Caco-2 (cell line): ENCODE measurements at regions not wholly inside any gene's neighbourhood (a gene's known extent, or its start where the extent isn't known, plus 50 kb on each side); places are given as distances from the start of the nearest gene placed in this dataset.

Source experiments
- BruUV-seq: library from RNA; stranded (reverse); fragments of 400-500 nt; replicated peaks from 2 replicates; lab custom pipeline; 2021; lab: Mats Ljungman, UMichigan
- CTCF ChIA-PET: fragments of 300-600 bp; sonication (Branson Sonifier 250); formaldehyde crosslinking; loops from one replicate; lab custom pipeline; 2022; ENCODE audit warnings: antibody characterized with exemption; lab: Charles Lee
- POLR2A ChIA-PET: fragments of 300-600 bp; sonication (Branson Sonifier 250); formaldehyde crosslinking; loops from one replicate; lab custom pipeline; 2022; ENCODE audit warnings: antibody characterized with exemption; lab: Charles Lee
- DNase-seq, 2 experiments: peaks; one replicate each; pipeline versions ENCODE4 v3.0.0 to v3.0.0-alpha.2; 2020 to 2022
- H3K27me3 ChIP-seq: replicated peaks from 2 replicates; pipeline ENCODE4 v1.6.0; 2011; ENCODE audit warnings: low read length; ENCODE audit not compliant: control insufficient read depth, insufficient read depth
- H3K36me3 ChIP-seq: 2 replicates; pipeline ENCODE4 v1.5.1; 2011; ENCODE audit warnings: low read length; ENCODE audit not compliant: control insufficient read depth, insufficient read depth
- H3K4me1 ChIP-seq: fragments of 250-450 bp; sonication (Bioruptor Pico); 2 replicates; pipeline ENCODE4 v1.5.1; 2020; ENCODE audit warnings: mild to moderate bottlenecking
- H3K4me3 ChIP-seq: 2 replicates; pipeline ENCODE4 v1.5.1; 2011; ENCODE audit warnings: low read depth, mild to moderate bottlenecking, control low read depth, low read length
- H3K9me3 ChIP-seq: fragments of 250-450 bp; sonication (Bioruptor Pico); 2 replicates; pipeline ENCODE4 v1.5.1; 2020; ENCODE audit warnings: mild to moderate bottlenecking, moderate library complexity
- H3K27ac Mint-ChIP-seq: one replicate; pipeline ENCODE4 v1.8.0; 2022; ENCODE audit warnings: mixed read lengths; ENCODE audit not compliant: unreplicated experiment
- H3K27me3 Mint-ChIP-seq: one replicate; pipeline ENCODE4 v1.8.0; 2022; ENCODE audit warnings: mixed read lengths; ENCODE audit not compliant: insufficient read depth, unreplicated experiment
- H3K36me3 Mint-ChIP-seq: one replicate; pipeline ENCODE4 v1.8.0; 2022; ENCODE audit warnings: mild to moderate bottlenecking, mixed read lengths; ENCODE audit not compliant: insufficient read depth, unreplicated experiment
- H3K4me1 Mint-ChIP-seq: one replicate; pipeline ENCODE4 v1.8.0; 2022; ENCODE audit warnings: low read depth, mixed read lengths; ENCODE audit not compliant: unreplicated experiment
- H3K4me3 Mint-ChIP-seq: one replicate; pipeline ENCODE4 v1.8.0; 2022; ENCODE audit warnings: mild to moderate bottlenecking, moderate library complexity, mixed read lengths; ENCODE audit not compliant: unreplicated experiment
- H3K9me3 Mint-ChIP-seq: one replicate; pipeline ENCODE4 v1.8.0; 2022; ENCODE audit warnings: mixed read lengths; ENCODE audit not compliant: unreplicated experiment
- intact Hi-C: fragments of 100-400 bp; cut with micrococcal nuclease; formaldehyde crosslinking; loops from one replicate; pipeline ENCODE4 v1.10.0; 2022; ENCODE audit not compliant: unreplicated experiment
- TF ChIP-seq, protein P1 (sequence below), 2 experiments: fragments of 200-600 bp in 1 of 2; IDR thresholded peaks; 1 replicate in 1 of 2; 2 replicates in 1 of 2; pipeline versions ENCODE4 v1.5.1 to v1.8.0; 2011 to 2022; ENCODE audit warnings: antibody characterized with exemption in 1 of 2, control low read depth in 1 of 2, inconsistent platforms in 1 of 2, low read depth in 1 of 2, low read length in 1 of 2, mild to moderate bottlenecking in 1 of 2, moderate library complexity in 1 of 2; ENCODE audit not compliant: insufficient read depth in 1 of 2, severe bottlenecking in 1 of 2, unreplicated experiment in 1 of 2

DNA sequence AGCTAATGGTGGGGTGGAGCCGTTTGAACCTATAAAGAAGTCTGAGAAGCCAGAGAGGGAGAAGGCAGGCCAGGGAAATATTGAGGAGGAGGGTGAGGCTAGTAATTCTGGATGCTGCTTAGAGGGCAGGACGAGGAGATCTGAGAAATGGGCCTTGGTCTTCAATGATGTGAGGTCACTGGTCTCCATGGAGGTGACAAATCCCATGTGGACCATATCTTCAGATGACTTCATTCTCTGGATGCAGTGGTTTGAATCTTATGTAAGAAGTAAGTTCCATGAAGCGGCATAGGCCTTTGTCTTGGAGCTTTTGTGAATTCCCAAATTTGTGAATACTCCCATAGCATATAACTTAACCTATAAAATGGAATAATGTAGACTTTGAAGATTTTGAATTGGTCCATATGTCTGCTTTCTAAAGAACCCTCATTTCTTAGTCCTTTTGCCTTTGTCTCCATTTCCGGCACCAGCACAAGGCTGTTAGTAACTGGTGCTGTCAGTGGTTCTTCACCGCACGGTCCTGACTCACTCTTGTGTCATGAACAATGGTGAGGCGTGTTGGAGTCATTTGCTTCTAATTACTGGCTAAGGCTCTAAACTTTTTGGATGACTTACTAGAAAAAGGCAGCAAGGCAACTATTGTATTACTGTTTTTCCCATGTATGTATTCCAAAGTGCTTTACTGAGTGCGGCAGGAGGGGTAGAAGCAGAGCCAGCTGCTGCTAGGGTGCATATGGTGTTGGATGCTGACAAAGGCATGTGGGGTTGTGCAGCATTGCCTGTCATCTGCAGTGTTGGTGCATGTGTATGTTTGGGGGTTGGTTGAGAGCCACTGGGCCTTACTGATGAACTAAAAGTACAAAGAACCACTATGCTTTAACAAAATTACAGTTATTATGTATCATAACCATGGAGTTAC is 279.3 kb upstream of the C2CD4B start:
- peak overlapping the region; percentile 50 for H3K27ac Mint-ChIP-seq
- CTCF ChIA-PET: no interaction called here
- TF ChIP-seq, protein P1, sequence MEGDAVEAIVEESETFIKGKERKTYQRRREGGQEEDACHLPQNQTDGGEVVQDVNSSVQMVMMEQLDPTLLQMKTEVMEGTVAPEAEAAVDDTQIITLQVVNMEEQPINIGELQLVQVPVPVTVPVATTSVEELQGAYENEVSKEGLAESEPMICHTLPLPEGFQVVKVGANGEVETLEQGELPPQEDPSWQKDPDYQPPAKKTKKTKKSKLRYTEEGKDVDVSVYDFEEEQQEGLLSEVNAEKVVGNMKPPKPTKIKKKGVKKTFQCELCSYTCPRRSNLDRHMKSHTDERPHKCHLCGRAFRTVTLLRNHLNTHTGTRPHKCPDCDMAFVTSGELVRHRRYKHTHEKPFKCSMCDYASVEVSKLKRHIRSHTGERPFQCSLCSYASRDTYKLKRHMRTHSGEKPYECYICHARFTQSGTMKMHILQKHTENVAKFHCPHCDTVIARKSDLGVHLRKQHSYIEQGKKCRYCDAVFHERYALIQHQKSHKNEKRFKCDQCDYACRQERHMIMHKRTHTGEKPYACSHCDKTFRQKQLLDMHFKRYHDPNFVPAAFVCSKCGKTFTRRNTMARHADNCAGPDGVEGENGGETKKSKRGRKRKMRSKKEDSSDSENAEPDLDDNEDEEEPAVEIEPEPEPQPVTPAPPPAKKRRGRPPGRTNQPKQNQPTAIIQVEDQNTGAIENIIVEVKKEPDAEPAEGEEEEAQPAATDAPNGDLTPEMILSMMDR (IDR thresholded peaks at IDR 0.05; ENCODE audit: insufficient read depth in 1 of 2, low read depth in 1 of 2, low read length in 1 of 2, severe bottlenecking in 1 of 2, unreplicated experiment in 1 of 2): no peak
- H3K9me3 ChIP-seq: no peaks in the 10 kb centered on the region
- no TSS peak for BruUV-seq
- H3K36me3 ChIP-seq: no peaks in the 10 kb centered on the region
- no peak overlapping the region for H3K4me3 Mint-ChIP-seq
- H3K9me3 Mint-ChIP-seq: no peaks in the 10 kb centered on the region
- intact Hi-C loops: no loop called here
- no peak overlapping the region for H3K4me3 ChIP-seq
- peaks cover 7% of the 10 kb centered on the region for H3K4me1 Mint-ChIP-seq
- POLR2A ChIA-PET: no interaction called here
- no peaks in the 10 kb centered on the region for H3K36me3 Mint-ChIP-seq
- no peak for DNase-seq
- peaks cover 10% of the 10 kb centered on the region for H3K4me1 ChIP-seq
- no peaks in the 10 kb centered on the region for H3K27me3 Mint-ChIP-seq
- H3K27me3 ChIP-seq: no peaks in the 10 kb centered on the region

DNA sequence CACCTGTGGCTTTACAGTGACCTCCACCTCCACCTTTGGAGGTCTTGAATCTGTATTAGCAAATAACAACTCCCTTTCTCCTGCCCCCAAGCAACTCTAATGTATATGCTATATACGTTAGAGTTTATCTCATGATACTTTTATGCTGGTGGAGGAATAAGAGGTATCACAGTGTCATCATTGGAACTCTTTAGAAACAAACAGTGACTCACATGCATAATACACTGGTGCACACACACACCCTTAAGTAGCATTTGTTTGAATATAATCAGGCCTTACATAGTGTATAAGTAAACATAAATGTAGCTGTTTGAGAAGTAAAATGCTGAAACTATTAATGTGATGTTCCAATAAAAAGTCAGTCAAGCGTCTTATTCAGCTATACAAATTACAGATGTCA is 280.2 kb upstream of the C2CD4B start:
- TF ChIP-seq, protein P1 (IDR thresholded peaks at IDR 0.05; ENCODE audit: insufficient read depth in 1 of 2, low read depth in 1 of 2, low read length in 1 of 2, severe bottlenecking in 1 of 2, unreplicated experiment in 1 of 2): no peak
- peaks cover 13% of the 10 kb centered on the region for H3K4me1 Mint-ChIP-seq
- ChIA-PET POLR2A (no interaction called here), CTCF (no interaction called here)
- H3K27ac Mint-ChIP-seq: no peak overlapping the region
- H3K27me3 ChIP-seq: no peaks in the 10 kb centered on the region
- intact Hi-C loops: no loop called here
- no peaks in the 10 kb centered on the region for H3K9me3 ChIP-seq
- no peak for DNase-seq
- peaks cover 6% of the 10 kb centered on the region; the same call in 1 of the 2 replicates for H3K4me1 ChIP-seq
- no peak overlapping the region for H3K4me3 Mint-ChIP-seq
- H3K36me3 ChIP-seq: no peaks in the 10 kb centered on the region
- H3K36me3 Mint-ChIP-seq: no peaks in the 10 kb centered on the region
- H3K27me3 Mint-ChIP-seq: no peaks in the 10 kb centered on the region
- H3K4me3 ChIP-seq: no peak overlapping the region
- no TSS peak for BruUV-seq
- no peaks in the 10 kb centered on the region for H3K9me3 Mint-ChIP-seq

DNA sequence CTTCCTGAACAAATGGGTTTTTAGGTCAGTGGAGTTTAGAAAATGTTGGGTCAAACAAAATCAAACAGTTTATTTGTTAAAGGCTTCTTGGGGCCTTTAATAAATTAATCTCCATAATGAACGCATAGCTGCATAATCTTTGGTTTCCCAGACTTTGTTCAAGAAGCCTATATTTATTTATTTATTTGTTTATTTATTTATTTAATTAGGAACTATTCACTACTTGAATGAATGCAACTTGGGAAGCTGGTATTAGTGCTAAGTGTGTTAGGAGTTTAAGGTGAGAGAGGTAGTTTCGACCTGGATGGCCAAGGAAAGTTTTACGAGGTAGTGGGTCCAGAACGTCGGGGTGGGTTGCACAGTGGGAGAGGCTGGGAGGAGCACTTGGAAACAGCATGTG is 281.9 kb upstream of the C2CD4B start:
- H3K4me3 ChIP-seq: no peak overlapping the region
- POLR2A ChIA-PET: no interaction called here
- CTCF ChIA-PET: no interaction called here
- TF ChIP-seq, protein P1 (IDR thresholded peaks at IDR 0.05; ENCODE audit: insufficient read depth in 1 of 2, low read depth in 1 of 2, low read length in 1 of 2, severe bottlenecking in 1 of 2, unreplicated experiment in 1 of 2): no peak
- H3K27me3 Mint-ChIP-seq: no peaks in the 10 kb centered on the region
- H3K36me3 ChIP-seq: no peaks in the 10 kb centered on the region
- H3K9me3 ChIP-seq: no peaks in the 10 kb centered on the region
- H3K27ac Mint-ChIP-seq: no peak overlapping the region
- H3K27me3 ChIP-seq: no peaks in the 10 kb centered on the region
- peaks cover 15% of the 10 kb centered on the region for H3K4me1 Mint-ChIP-seq
- peaks cover 6% of the 10 kb centered on the region for H3K4me1 ChIP-seq
- no peak overlapping the region for H3K4me3 Mint-ChIP-seq
- intact Hi-C loops: no loop called here
- H3K36me3 Mint-ChIP-seq: peaks cover 6% of the 10 kb centered on the region
- no TSS peak for BruUV-seq
- no peaks in the 10 kb centered on the region for H3K9me3 Mint-ChIP-seq
- DNase-seq: no peak
